H1 (cell line): ENCODE measurements at regions not wholly inside any gene's neighbourhood (a gene's known extent, or its start where the extent isn't known, plus 50 kb on each side); places are given as distances from the start of the nearest gene placed in this dataset.

Experiments
- CBX5 ChIP-seq: fragments of 300-800, 300-1000 bp; sonication (generic); IDR thresholded peaks from 2 replicates; pipeline ENCODE4 v1.7.1; 2016; ENCODE audit warnings: antibody characterized with exemption, low read length, low read depth
- GABPA ChIP-seq: IDR thresholded peaks from 2 replicates; pipeline ENCODE4 v1.6.1; 2011; ENCODE audit warnings: mild to moderate bottlenecking, low read length, moderate library complexity, borderline replicate concordance; ENCODE audit not compliant: insufficient read depth
- JUN ChIP-seq: IDR thresholded peaks from 2 replicates; pipeline ENCODE4 v1.6.1; 2011; ENCODE audit warnings: low read depth, mild to moderate bottlenecking, improper control_type of control experiment, low read length
- TF ChIP-seq, protein P1 (sequence below): fragments of 300-600 bp; sonication (generic); IDR thresholded peaks from 2 replicates; pipeline ENCODE4 v1.7.1; 2012; ENCODE audit warnings: low read length, moderate library complexity, mild to moderate bottlenecking, inconsistent platforms; ENCODE audit not compliant: insufficient replicate concordance

DNA sequence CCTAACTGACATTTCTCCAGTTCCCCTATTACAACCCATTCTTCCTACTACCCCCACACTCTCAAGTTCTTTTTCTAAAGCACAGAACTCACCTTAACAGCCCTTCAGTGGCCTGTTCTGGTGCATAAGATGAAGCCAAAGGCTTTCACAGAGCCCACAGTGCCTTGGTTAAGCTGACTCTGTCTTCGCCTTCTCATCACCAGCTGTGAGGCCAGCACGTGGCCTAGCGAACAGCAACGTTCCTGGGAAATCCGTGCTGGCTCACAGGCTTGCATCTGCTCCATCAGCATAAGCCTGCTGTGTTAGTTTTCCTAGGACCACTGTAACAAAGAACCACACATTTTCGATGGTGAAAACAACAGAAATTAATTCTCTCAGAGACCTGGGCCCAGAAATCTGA lies 67.9 kb upstream of the LPAR1 start (continued):
- TF ChIP-seq, protein P1, sequence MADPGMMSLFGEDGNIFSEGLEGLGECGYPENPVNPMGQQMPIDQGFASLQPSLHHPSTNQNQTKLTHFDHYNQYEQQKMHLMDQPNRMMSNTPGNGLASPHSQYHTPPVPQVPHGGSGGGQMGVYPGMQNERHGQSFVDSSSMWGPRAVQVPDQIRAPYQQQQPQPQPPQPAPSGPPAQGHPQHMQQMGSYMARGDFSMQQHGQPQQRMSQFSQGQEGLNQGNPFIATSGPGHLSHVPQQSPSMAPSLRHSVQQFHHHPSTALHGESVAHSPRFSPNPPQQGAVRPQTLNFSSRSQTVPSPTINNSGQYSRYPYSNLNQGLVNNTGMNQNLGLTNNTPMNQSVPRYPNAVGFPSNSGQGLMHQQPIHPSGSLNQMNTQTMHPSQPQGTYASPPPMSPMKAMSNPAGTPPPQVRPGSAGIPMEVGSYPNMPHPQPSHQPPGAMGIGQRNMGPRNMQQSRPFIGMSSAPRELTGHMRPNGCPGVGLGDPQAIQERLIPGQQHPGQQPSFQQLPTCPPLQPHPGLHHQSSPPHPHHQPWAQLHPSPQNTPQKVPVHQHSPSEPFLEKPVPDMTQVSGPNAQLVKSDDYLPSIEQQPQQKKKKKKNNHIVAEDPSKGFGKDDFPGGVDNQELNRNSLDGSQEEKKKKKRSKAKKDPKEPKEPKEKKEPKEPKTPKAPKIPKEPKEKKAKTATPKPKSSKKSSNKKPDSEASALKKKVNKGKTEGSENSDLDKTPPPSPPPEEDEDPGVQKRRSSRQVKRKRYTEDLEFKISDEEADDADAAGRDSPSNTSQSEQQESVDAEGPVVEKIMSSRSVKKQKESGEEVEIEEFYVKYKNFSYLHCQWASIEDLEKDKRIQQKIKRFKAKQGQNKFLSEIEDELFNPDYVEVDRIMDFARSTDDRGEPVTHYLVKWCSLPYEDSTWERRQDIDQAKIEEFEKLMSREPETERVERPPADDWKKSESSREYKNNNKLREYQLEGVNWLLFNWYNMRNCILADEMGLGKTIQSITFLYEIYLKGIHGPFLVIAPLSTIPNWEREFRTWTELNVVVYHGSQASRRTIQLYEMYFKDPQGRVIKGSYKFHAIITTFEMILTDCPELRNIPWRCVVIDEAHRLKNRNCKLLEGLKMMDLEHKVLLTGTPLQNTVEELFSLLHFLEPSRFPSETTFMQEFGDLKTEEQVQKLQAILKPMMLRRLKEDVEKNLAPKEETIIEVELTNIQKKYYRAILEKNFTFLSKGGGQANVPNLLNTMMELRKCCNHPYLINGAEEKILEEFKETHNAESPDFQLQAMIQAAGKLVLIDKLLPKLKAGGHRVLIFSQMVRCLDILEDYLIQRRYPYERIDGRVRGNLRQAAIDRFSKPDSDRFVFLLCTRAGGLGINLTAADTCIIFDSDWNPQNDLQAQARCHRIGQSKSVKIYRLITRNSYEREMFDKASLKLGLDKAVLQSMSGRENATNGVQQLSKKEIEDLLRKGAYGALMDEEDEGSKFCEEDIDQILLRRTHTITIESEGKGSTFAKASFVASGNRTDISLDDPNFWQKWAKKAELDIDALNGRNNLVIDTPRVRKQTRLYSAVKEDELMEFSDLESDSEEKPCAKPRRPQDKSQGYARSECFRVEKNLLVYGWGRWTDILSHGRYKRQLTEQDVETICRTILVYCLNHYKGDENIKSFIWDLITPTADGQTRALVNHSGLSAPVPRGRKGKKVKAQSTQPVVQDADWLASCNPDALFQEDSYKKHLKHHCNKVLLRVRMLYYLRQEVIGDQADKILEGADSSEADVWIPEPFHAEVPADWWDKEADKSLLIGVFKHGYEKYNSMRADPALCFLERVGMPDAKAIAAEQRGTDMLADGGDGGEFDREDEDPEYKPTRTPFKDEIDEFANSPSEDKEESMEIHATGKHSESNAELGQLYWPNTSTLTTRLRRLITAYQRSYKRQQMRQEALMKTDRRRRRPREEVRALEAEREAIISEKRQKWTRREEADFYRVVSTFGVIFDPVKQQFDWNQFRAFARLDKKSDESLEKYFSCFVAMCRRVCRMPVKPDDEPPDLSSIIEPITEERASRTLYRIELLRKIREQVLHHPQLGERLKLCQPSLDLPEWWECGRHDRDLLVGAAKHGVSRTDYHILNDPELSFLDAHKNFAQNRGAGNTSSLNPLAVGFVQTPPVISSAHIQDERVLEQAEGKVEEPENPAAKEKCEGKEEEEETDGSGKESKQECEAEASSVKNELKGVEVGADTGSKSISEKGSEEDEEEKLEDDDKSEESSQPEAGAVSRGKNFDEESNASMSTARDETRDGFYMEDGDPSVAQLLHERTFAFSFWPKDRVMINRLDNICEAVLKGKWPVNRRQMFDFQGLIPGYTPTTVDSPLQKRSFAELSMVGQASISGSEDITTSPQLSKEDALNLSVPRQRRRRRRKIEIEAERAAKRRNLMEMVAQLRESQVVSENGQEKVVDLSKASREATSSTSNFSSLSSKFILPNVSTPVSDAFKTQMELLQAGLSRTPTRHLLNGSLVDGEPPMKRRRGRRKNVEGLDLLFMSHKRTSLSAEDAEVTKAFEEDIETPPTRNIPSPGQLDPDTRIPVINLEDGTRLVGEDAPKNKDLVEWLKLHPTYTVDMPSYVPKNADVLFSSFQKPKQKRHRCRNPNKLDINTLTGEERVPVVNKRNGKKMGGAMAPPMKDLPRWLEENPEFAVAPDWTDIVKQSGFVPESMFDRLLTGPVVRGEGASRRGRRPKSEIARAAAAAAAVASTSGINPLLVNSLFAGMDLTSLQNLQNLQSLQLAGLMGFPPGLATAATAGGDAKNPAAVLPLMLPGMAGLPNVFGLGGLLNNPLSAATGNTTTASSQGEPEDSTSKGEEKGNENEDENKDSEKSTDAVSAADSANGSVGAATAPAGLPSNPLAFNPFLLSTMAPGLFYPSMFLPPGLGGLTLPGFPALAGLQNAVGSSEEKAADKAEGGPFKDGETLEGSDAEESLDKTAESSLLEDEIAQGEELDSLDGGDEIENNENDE: no peak
- TF ChIP-seq GABPA (no peak), CBX5 (no peak), JUN (no peak)
- TF ChIP-seq, all 59 proteins: peak for 2
